Astrocyte (in vitro differentiated cells and primary cell): ENCODE measurements at regions not wholly inside any gene's neighbourhood (a gene's known extent, or its start where the extent isn't known, plus 50 kb on each side); places are given as distances from the start of the nearest gene placed in this dataset.

Experiments used
- EZH2 ChIP-seq: IDR thresholded peaks from 2 replicates; pipeline ENCODE4 v1.6.1; 2012; ENCODE audit warnings: mild to moderate bottlenecking, low read length, inconsistent platforms; ENCODE audit not compliant: insufficient read depth
- TF ChIP-seq, protein P1 (sequence below): IDR thresholded peaks from 2 replicates; pipeline ENCODE4 v1.5.1; 2011; ENCODE audit warnings: low read depth, mild to moderate bottlenecking, inconsistent platforms, low read length, moderate library complexity; ENCODE audit not compliant: insufficient read depth

DNA sequence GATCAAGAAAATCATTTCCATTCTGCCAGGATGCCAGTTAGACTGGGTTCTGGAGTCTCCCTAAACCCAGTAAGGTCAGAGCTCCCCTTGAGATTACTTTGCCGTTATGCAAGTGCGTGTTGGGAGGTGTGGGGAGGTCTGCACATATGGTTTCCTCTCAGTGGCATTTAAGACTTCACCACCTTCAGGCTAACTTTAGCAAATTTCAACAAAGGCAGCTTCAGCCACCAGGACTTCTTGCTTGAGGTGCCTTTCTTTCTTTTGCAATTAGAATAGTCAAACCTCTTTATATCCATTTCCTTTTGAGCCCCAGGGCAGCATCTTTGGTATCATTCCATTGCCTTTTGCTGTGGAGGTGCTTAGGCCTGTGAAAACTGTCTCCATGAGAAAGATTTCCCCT lies 117.2 kb upstream of the CCND2 start:
- TF ChIP-seq, protein P1, sequence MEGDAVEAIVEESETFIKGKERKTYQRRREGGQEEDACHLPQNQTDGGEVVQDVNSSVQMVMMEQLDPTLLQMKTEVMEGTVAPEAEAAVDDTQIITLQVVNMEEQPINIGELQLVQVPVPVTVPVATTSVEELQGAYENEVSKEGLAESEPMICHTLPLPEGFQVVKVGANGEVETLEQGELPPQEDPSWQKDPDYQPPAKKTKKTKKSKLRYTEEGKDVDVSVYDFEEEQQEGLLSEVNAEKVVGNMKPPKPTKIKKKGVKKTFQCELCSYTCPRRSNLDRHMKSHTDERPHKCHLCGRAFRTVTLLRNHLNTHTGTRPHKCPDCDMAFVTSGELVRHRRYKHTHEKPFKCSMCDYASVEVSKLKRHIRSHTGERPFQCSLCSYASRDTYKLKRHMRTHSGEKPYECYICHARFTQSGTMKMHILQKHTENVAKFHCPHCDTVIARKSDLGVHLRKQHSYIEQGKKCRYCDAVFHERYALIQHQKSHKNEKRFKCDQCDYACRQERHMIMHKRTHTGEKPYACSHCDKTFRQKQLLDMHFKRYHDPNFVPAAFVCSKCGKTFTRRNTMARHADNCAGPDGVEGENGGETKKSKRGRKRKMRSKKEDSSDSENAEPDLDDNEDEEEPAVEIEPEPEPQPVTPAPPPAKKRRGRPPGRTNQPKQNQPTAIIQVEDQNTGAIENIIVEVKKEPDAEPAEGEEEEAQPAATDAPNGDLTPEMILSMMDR: no peak
- TF ChIP-seq EZH2: no peak
